Liver (tissue), 8 donors: ENCODE measurements at regions not wholly inside any gene's neighbourhood (a gene's known extent, or its start where the extent isn't known, plus 50 kb on each side); places are given as distances from the start of the nearest gene placed in this dataset.

ENCODE experiments used
- DNase-seq: peaks from one replicate; pipeline ENCODE4 v3.0.0-alpha.2; 2017; ENCODE audit warnings: low spot score
- H3K27ac ChIP-seq, 2 donors: one replicate each; pipeline ENCODE4 v1.7.0; 2013; ENCODE audit warnings: inconsistent platforms in 2 of 2, low read length in 2 of 2, control low read depth in 1 of 2, low read depth in 1 of 2, mild to moderate bottlenecking in 1 of 2
- H3K27me3 ChIP-seq, 4 donors: one replicate each; pipeline versions ENCODE4 v1.6.1 to v1.7.0; 2013; ENCODE audit warnings: low read length in 3 of 4, inconsistent platforms in 1 of 4, mild to moderate bottlenecking in 1 of 4, moderate library complexity in 1 of 4; ENCODE audit not compliant: control insufficient read depth in 4 of 4, insufficient read depth in 4 of 4
- H3K36me3 ChIP-seq, 4 donors: one replicate each; pipeline versions ENCODE4 v1.6.1 to v1.7.0; 2013; ENCODE audit warnings: low read length in 3 of 4, mild to moderate bottlenecking in 3 of 4, low read depth in 1 of 4, moderate library complexity in 1 of 4; ENCODE audit not compliant: control insufficient read depth in 4 of 4, insufficient read depth in 3 of 4
- H3K4me1 ChIP-seq, 4 donors: one replicate each; pipeline versions ENCODE4 v1.6.1 to v1.7.0; 2013; ENCODE audit warnings: low read length in 3 of 4, mild to moderate bottlenecking in 3 of 4, moderate library complexity in 1 of 4; ENCODE audit not compliant: control insufficient read depth in 4 of 4, insufficient read depth in 4 of 4
- H3K4me3 ChIP-seq, 3 donors: one replicate each; pipeline versions ENCODE4 v1.6.1 to v1.7.0; 2013; ENCODE audit warnings: low read length in 3 of 3, control low read depth in 1 of 3, low read depth in 1 of 3, mild to moderate bottlenecking in 1 of 3
- H3K9ac ChIP-seq, 2 donors: one replicate each; pipeline ENCODE4 v1.7.0; 2013; ENCODE audit warnings: low read length in 2 of 2, mild to moderate bottlenecking in 2 of 2, moderate library complexity in 2 of 2, control low read depth in 1 of 2, low read depth in 1 of 2
- H3K9me3 ChIP-seq, 4 donors: one replicate each; pipeline versions ENCODE4 v1.6.1 to v1.7.0; 2013; ENCODE audit warnings: low read length in 3 of 4; ENCODE audit not compliant: control insufficient read depth in 4 of 4
- ATF3 ChIP-seq: IDR thresholded peaks from 2 replicates; pipeline ENCODE4 v1.6.1; 2016; ENCODE audit warnings: antibody characterized with exemption
- CTCF ChIP-seq: fragments of 150-350 bp; IDR thresholded peaks from 2 replicates; pipeline ENCODE4 v1.5.1; 2017; ENCODE audit warnings: improper control_type of control experiment, low read depth, low read length; ENCODE audit not compliant: missing input control
- EGR1 ChIP-seq, 2 donors: IDR thresholded peaks; 2 replicates each; pipeline ENCODE4 v1.6.1; 2016 to 2018; ENCODE audit warnings: antibody characterized with exemption in 2 of 2, low read depth in 2 of 2
- FOXA1 ChIP-seq: IDR thresholded peaks from 2 replicates; pipeline ENCODE4 v1.6.1; 2016; ENCODE audit warnings: antibody characterized with exemption
- FOXA2 ChIP-seq: IDR thresholded peaks from 2 replicates; pipeline ENCODE4 v1.6.1; 2016; ENCODE audit warnings: antibody characterized with exemption
- GABPA ChIP-seq, 2 donors: IDR thresholded peaks in 1 of 2; conservative IDR thresholded peaks in 1 of 2; 2 replicates each; pipeline ENCODE4 v1.6.1; 2016; ENCODE audit warnings: antibody characterized with exemption in 2 of 2, mild to moderate bottlenecking in 1 of 2, moderate library complexity in 1 of 2
- HNF4A ChIP-seq, 2 donors: conservative IDR thresholded peaks; 2 replicates each; pipeline ENCODE4 v1.6.1; 2016; ENCODE audit warnings: antibody characterized with exemption in 2 of 2, mild to moderate bottlenecking in 2 of 2
- HNF4G ChIP-seq: IDR thresholded peaks from 2 replicates; pipeline ENCODE4 v1.6.1; 2016; ENCODE audit warnings: antibody characterized with exemption
- JUND ChIP-seq, 2 donors: IDR thresholded peaks; 2 replicates each; pipeline ENCODE4 v1.6.1; 2016; ENCODE audit warnings: antibody characterized with exemption in 2 of 2
- MAX ChIP-seq: IDR thresholded peaks from 2 replicates; pipeline ENCODE4 v1.6.1; 2016; ENCODE audit warnings: antibody characterized with exemption
- NR2F2 ChIP-seq: IDR thresholded peaks from 2 replicates; pipeline ENCODE4 v1.6.1; 2016; ENCODE audit warnings: antibody characterized with exemption
- RAD21 ChIP-seq, 2 donors: IDR thresholded peaks; 2 replicates each; pipeline ENCODE4 v1.6.1; 2016; ENCODE audit warnings: antibody characterized with exemption in 2 of 2, mild to moderate bottlenecking in 2 of 2
- REST ChIP-seq: IDR thresholded peaks from 2 replicates; pipeline ENCODE4 v1.6.1; 2016; ENCODE audit warnings: antibody characterized with exemption, mild to moderate bottlenecking
- TAF1 ChIP-seq: conservative IDR thresholded peaks from 2 replicates; pipeline ENCODE4 v1.6.1; 2016; ENCODE audit warnings: antibody characterized with exemption, mild to moderate bottlenecking
- YY1 ChIP-seq: IDR thresholded peaks from 2 replicates; pipeline ENCODE4 v1.6.1; 2016; ENCODE audit warnings: antibody characterized with exemption, mild to moderate bottlenecking
- ZBTB33 ChIP-seq: IDR thresholded peaks from 2 replicates; pipeline ENCODE4 v1.6.1; 2016; ENCODE audit warnings: antibody characterized with exemption
- WGBS: extraction: QIAGEN DNeasy Blood & Tissue Kit; methylation state at CpG from one replicate; pipeline ENCODE4 v1.1.7; 2013; 5-methylcytosine and 5-hydroxymethylcytosine counted together
- donor health status: healthy.
- donor health status: healthy.
- donor health status: healthy.
- donor health status: healthy.
- donor health status: healthy.

- peaks cover 11 to 50% (median 40%) of the 10 kb centered on the region in 4 donors for H3K4me1 ChIP-seq
- WGBS, result 92% methylated on average over 19 of the region's 19 CpGs
Measured at GRCh38 chr4:3824521-3825270, 58.5 kb downstream of the ADRA2C start.

GRCh38 chr4:3825530-3825929 lies 59.3 kb downstream of the ADRA2C start:
- 93% methylated on average over 11 of the region's 11 CpGs for WGBS
- Histone ChIP-seq H3K9me3 (no peaks in the 10 kb centered on the region), H3K4me3 (no peak overlapping the region), H3K27me3 (no peaks in the 10 kb centered on the region), H3K9ac (no peak overlapping the region), H3K27ac (no peak overlapping the region), H3K4me1 (peaks cover 10 to 49% (median 37%) of the 10 kb centered on the region in 4 donors), H3K36me3 (no peaks in the 10 kb centered on the region)
- DNase-seq, result no peak
- TF ChIP-seq HNF4A (conservative IDR thresholded peaks at IDR 0.05) (no peak), EGR1 (IDR thresholded peaks at IDR 0.05; ENCODE audit: low read depth in 2 of 2) (no peak), JUND (IDR thresholded peaks at IDR 0.05) (no peak), ATF3 (no peak), ZBTB33 (no peak), RAD21 (IDR thresholded peaks at IDR 0.05) (no peak), FOXA2 (no peak), CTCF (no peak), FOXA1 (no peak), MAX (no peak), NR2F2 (no peak), HNF4G (no peak), TAF1 (no peak), YY1 (no peak)

More at GRCh38 chr4:3824521-3825270, 58.5 kb downstream of the ADRA2C start:
- DNase-seq, result no peak
- no peak overlapping the region for H3K27ac ChIP-seq
- H3K9me3 ChIP-seq, result no peaks in the 10 kb centered on the region
- no peak overlapping the region for H3K4me3 ChIP-seq
- no peaks in the 10 kb centered on the region for H3K27me3 ChIP-seq
- no peak overlapping the region for H3K9ac ChIP-seq
- TF ChIP-seq REST (no peak), GABPA (IDR thresholded peaks at IDR 0.05 in 1 of 2, conservative IDR thresholded peaks at IDR 0.05 in 1 of 2) (no peak), ZBTB33 (no peak), JUND (IDR thresholded peaks at IDR 0.05) (no peak)
- H3K36me3 ChIP-seq, result no peaks in the 10 kb centered on the region
